Fibroblast of skin of abdomen (primary cell): ENCODE measurements at regions not wholly inside any gene's neighbourhood (a gene's known extent, or its start where the extent isn't known, plus 50 kb on each side); places are given as distances from the start of the nearest gene placed in this dataset.

ENCODE experiments used
- DNase-seq: peaks from one replicate; pipeline ENCODE4 v3.0.0-alpha.2; 2013

DNA sequence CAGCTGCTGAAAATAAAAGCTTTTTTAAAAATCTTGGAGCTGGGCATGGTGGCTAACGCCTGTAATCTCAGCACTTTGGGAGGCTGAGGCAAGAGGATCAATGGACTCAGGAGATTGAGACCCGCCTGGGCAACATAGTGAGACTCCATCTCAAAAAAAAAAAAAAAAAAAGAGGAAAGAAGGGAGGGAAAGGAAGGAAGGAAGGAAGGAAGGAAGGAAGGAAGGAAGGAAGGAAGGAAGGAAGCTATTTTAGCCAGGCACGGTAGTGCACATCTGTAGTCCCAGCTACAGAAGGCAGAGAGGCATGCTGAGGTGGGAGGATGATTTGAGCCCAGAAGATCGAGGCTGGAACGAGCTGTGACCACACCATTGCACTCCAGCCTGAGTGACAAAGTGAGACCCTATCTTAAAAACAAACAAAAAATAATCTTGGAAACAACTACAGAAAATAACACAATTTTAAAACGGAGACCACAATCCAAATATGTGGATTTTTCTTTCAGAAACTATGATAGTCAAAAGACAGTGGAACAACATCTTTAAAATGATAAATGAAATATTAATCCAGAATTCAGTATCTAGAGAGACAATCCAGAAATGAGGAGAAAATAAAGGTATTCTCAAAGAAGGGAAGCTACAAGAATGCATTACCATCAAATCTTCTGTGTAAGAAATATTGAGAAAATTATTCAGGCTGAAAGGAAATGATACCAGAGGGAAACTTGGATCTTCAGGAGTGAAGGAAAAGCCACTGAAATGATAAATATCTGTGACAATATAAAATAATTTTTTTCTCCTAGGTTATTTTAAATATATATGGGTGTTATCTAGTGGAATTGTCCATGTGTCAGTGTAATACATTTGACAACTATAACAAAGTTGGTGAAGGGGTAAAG, 182.0 kb downstream of the GPX5 start:
- no peak for DNase-seq

DNA sequence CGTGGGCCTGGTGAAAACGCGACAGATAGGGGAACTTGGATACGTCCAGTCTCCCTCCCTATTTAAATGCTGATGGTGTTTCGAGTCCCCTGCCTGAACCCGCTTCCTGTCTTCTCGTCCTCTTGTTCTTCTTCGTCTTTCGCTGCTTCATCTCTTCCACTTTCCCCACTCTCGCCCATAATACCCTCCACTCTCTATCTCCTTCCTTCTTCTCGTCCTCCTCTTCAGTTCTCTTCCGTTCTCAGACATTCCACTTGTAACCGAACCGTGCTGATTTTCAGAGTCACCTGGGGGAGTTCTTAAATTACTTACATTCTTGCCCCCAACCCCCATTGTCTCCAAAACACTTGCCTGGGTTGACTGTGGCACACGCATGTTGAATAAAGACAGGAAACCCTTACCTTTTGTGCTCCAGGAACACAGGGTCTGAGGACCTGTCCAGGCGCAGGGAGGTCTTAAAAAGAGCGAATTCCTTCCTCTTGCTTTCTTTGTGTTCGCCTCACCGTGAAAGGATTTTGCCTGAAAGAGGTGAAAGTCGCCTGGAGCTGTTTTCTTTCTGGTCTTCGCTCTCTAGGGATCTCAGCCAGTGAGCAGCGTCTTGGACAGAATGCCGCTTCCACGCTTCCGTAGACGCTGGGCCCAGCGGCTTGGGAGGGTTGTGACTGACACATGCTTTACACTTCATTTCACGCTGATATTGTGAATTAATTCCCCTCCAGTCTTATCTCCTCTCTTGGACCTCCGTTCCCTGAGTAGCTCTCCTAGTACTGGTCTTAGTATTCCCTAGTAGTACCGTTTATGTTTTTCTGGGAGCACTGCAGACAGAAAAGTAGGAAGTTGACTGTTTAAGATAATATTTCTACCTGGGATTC, 184.0 kb downstream of the GPX5 start:
- DNase-seq: no peak

DNA sequence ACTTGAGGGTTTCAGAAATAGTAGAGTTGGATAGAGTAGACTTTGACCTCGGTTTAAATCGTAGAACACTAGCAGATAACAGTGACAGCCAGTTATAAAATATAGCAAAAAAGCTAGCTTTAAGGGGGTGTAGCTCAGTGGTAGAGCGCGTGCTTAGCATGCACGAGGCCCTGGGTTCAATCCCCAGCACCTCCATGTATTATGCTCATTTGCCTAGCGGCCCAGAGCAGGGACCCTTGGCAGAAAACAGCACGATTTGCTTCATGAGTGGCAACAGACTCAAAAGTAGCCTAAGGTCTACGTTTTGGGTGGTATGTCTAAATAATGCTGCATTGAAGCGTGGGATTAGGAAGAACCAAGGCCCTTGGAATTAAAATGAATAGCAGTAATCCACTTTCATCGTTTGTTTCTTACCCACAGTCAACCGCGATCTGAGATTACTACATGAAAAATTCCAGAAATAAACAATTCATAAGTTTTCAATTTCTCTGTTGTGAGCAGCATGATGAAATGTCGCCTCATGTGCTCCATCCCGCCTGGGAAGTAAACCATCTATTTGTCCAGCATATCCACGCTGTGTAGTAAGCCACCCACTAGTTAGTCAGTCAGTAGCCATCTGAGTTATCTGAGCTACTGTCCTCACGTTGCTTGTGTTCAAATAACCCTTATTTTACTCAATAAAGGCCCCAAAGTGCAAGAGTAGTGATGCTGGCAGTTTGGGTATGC, 184.9 kb downstream of the GPX5 start:
- DNase-seq: peak; percentile 59

DNA sequence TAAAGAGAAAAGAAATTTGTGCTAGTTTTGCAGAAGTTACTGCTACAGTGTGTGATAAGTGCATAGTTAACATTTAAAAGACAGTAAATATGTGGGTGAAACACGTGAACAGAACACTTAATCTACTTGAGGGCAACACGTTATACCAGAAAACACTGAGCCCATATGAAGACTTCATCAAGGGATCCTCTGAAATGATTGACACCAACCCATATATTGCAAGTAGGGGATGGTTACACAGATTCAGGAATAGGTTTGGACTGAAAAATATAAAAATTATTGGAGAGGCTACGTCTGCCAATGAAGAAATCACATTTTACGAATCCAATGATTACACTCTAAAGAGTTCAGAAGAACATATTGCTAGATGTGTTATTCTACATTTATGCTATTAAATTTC, 185.6 kb downstream of the GPX5 start:
- DNase-seq: no peak

DNA sequence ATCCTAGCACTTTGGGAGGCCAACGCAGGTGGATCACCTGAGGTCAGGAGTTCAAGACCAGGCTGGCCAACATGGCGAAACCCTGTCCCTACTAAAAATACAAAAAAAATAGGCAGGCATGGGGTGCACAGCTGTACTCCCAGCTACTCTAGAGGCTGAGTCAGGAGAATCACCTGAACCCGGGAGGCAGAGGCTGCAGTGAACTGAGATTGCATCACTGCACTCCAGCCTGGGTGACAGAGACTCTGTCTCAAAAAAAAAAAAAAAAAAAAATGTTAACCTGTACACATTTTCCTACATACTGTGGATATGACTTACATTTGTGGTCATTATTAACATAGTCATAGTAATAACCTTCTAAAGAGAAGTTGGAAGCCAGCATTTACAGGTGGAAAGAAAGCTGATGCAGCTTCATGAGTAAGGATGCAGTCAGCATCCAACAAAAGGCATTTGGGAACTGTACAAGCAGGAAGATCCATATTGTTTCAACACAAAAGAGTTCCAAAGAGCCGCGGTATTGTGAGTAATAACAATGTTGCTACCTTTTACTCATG, 186.2 kb downstream of the GPX5 start:
- no peak for DNase-seq

DNA sequence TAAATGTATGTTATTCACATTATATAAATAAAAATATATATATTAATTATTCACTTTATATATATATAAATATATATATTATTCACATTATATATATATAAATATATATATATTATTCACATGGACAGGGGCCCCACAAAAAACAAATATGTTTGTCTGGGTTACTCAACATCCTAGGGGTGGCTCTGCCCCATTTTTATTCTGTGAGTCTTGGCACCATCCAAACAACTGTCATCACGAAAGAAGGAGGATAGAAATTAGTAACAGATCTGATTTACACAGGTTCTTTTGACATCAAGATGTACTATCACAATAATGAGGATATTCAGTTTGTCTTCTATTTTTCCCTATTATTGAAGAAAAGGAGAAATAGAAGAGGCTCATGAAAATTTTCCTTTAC, 187.3 kb downstream of the GPX5 start:
- DNase-seq: no peak

DNA sequence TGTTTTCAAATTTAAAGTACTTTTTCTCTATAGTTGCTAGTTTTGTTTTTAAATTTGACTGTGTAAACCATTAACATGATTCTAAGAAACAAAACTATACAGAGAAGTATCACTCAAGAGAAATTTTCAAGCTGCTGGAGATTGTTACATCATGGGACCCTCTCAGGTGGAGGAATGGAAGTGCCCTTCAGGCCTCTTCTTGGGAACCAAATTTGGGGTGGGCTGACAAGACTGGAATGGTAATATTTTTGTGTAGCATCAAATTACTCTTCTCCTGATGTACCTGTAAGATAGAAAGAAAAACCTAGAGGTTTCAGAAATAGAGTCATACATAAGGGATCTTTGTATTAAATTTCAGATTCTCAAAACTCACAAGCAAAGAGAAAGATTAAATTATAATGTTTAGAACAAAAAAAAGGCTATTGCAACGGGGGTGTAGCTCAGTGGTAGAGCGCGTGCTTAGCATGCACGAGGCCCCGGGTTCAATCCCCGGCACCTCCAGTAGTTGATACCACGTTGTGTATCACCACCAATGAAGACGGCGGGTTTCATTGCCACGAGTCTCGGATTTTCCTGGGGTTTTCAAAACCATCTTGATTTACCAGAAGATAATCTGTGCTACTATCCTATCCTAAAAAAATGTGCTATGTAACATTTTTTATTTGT, 193.7 kb downstream of the GPX5 start:
- no peak for DNase-seq

DNA sequence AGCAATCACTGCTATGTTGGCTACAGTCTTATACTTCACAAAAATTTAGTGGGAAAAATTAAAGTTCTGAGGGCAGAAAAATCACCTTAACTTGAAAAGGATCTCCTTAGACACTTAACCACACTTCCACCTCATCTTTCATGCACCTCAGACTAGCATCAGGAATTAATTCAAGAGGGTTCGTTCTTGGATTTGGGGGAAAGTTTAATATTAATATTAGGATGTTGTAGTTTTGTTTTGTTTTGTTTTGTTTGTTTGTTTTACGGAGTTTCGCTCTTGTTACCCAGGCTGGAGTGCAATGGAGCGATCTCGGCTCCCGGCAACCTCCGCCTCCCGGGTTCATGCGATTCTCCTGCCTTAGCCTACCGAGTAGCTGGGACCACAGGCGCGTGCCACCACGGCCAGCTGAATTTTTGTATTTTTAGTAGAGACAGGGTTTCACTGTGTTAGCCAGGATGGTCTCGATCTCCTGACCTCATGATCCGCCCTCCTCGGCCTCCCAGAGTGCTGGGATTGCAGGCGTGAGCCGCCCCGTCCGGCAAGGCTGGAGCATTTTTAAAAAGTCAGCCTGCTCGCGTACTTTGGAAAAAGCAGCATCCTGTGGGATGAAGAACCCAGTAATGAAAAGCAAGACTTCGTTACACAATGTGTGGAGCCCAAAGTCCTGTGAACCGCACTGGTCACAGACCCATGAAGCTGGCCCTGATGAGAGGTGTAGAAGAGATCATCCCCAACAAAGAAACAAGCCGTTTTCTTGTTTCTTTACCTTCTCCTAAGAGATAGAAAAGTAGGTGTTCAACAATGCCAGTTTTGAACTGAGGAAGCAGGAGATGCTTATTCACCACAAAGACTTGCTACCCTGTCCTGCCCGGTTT, 194.9 kb downstream of the GPX5 start:
- no peak for DNase-seq

DNA sequence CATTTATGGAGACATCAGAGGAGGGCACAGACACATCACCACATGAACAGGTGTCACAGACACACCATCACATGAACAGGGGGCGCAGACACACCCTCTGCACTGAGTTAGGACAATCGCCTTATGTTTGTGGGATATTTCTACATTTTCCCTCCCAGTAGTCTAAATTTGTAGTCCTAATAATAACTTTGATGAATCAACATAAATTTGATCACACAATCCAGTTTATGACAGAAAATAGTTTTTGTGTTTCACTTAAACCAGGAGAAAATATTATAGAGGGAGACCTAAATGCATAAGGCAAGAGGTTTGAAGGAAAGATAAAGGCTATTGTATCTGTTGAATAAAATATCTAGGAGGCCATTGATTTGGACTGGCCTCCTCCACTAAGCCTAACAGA, 195.7 kb downstream of the GPX5 start:
- DNase-seq: no peak

DNA sequence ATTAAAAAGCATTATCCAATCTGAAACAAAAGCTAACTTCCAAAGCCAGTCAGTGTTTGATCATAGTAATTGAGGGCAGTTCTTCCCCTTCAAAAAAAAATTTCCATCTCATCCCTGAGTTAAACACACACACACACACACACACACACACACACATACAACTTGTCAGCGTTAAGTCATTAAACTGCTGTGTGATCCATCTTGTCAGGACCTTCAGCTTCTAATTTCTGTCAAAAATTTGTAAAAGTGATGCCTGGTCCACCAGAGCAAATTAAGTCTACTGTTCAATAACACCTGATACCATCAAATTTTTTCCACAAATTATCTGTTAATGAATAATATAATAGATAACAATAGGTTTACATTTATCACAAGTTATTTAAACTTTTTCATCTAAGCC, 198.7 kb downstream of the GPX5 start:
- DNase-seq: no peak

DNA sequence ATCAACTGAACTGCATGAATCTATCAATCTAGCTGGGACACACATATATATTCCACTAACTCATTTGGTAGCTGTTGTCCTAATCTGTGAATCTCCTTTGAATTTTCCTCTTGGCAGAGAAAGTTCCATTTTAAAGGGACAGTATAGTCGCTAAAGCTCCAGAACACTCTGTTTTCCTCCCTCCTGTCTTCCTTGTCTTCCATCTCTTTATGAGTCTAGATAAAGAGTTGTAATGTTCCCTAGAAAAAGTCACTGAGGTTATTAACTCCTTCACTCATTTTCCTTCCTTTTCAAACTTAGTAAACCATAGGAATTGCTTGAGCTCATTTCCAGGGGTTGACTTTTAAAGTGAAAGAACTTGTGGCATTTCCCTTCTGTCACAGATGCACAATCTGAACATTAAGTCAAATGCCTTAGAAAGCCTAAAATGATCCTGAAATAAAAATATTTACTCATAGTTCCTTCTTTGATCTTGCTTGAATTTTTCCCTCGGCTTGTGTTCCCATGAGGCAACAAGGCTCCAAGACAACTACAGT, 198.4 kb downstream of the TRIM27 start:
- no peak for DNase-seq

DNA sequence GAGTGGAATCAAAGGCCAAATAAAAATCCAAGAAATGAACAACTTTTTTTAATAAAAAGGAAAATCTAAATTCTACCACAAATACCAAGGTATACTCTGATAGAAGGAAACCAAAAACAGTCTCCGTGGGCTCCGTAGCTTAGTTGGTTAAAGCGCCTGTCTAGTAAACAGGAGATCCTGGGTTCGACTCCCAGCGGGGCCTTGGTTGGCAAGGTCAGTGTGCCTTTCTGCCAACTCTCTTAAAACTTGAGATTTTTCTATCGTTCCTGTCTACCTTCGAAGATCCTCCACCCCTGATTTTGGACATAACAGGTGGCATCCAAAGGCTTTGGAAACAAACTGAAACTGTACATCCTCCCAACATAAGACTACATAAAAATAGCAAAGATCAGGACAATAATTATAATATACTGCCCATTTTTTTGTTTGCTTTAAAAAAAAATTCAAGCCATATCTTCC, 197.9 kb downstream of the TRIM27 start:
- DNase-seq: no peak

DNA sequence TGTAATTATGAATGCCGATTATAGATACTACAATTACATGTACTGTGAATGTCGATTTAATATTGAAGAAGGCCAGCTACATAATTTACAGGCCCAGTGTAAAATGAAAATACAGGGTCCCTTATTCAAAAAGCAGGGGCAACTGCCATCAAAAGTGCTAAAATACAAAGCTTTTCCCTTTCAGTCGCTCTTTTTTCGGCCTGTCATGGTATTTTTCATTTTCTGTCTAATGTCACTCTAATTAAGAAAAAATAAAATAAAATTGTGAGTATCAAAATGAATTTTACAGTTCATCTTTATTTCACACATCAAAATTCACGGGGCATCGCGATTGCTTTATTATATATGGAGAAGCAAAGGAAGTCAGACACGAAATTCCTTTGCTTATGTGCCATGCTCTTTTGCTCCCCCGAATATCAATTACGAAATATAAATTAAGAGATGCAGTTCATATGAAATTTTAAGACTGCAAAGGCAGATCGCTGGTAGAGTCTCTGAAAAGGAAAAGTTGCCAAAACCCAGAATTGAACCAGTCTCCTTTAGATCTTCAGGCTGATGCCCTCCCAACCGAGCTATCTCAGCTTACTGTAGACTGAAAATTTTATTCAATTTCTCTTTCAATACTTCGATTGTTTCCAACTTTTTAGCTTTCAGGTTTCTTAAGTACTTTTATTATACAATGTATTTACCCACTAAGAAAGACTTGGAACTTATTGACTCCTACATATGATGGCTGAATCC, 197.0 kb downstream of the TRIM27 start:
- no peak for DNase-seq

DNA sequence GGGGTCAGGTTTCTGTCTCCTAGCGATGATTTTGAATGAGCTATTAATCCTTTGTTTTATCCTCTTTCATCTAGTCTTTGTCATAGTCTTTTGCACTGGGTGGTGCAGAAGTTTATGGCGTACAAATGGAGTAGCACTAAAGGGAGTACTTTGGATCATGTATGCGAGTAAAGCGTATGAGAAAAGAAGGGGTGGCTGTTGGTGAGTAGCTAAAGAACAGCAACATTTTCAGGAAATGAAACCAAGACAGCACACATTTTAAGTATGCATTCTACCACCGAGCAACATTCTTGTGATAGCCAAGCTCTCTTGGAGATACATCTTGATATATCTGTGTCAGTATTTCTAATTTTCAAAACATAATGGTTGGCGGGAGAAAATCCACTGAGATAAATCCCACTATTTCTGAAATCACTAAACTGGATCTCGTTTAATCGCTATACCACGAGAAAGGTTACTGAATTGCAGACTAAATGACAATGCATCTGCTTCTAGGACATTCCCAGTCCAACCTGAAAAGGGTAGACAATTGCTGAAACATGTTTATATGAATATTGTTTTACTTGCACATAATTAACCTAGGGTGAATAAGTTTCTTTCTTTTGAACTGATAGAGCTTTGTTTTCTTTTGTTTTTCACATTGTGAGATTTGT, 196.1 kb downstream of the TRIM27 start:
- DNase-seq: no peak

DNA sequence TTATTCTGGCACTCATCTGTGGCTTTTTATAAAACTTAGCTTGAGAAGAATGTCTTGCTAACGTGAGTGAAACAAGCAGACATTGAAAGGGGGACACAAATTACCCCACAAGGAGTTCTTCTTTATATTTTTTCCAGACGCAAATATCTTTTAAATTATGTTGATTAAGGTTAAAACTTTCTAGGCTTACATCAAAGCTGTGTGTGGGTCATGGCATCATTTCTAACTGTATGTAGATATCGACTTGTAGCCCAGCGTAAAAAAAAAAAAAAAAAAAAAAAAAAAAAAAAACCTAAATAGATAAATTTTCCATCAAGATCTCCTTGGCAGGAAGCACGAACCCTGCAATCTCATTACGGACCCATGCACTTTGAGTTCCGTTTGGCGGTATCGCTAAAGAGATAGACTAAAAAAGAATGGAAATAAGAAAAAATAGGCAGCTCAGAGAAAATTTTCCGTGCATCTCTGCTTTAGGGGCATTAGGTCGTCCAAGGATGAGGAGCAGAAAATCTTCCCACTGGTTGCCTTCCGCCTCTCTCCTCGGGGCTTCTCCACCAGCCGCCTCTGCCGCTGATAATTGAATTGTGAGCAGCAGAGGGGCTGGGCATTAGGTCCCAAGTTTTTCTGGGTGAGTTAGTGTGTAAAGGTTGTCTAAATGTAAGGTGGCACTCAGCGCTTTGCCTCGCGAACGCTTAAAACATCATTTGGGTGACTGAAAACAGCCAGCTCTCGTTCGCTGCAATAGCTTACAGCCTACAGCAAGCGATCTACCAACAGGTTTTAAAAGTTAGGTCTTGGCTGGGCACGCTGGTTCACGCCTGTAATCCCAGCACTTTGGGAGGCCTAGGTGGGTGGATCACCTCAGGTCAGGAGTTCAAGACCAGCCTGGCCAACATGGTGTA, 194.0 kb downstream of the TRIM27 start:
- DNase-seq: no peak

DNA sequence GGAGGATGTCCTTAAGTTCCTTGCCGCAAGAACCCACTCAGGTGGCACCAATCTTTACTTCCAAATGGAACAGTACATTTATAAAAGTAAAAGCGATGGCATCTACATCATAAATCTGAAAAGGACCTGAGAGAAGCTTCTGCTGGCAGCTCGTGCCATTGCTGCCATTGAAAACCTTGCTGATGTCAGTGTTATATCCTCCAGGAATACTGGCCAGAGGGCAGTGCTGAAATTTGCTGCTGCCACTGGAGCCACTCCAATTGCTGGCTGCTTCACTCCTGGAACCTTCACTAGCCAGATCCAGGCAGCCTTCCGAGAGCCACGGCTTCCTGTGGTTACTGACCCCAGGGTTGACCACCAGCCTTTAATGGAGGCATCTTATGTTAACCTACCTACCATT, 191.7 kb downstream of the TRIM27 start:
- no peak for DNase-seq

DNA sequence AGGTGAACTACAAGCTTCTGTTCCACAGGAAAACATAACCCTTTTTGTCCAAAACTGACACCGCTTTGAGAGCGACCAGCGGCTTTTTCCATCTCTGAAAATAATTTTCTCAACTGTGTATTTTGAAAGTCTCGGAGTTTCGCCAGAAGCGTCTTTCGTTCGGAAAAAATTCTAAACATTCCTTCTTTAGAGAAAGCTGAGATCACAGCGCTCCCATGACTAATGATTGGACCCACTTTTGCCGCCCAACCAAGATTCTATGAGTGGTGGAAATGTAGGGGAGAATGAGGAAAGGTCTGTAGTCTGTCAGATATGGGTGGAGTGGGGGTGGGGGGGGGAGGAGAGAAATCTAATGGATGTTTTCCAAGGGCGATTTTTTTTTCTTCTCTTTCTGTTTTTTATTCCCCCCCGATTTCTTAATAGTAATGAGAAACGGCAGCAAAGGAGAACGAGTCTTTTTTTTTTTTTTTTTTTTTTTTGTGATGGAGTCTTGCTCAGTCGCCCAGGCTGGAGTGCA, 189.3 kb downstream of the TRIM27 start:
- DNase-seq: no peak

DNA sequence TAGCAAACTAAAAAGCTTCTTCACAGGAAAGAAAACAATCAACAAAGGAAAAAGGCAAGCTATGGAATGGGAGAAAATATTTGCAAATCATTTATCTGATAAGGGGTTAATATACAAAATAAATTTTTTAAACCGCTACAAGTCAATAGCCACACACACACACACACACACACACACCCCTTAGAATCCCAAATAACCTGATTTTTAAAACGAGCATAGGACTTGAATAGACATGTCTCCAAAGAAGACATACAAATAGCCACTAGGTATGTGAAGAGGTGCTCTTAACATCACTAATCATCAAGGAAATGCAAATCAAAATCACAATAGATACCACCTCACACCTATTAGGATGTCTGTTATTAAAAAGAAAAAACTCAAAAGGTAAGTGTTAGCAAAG, 187.7 kb downstream of the TRIM27 start:
- no peak for DNase-seq
